Hepatocyte (in vitro differentiated cells): ENCODE measurements at regions not wholly inside any gene's neighbourhood (a gene's known extent, or its start where the extent isn't known, plus 50 kb on each side); places are given as distances from the start of the nearest gene placed in this dataset.

Source experiments
- DNase-seq: peaks from one replicate; pipeline ENCODE4 v3.0.0-alpha.2; 2016; ENCODE audit warnings: low spot score
- H2AFZ ChIP-seq: fragments of 200-600 bp; sonication (generic); 2 replicates; pipeline ENCODE4 v1.6.0; 2016; ENCODE audit warnings: antibody characterized with exemption, mild to moderate bottlenecking
- H3K27ac ChIP-seq: fragments of 200-600 bp; sonication (generic); 2 replicates; pipeline ENCODE4 v1.5.1; 2016; ENCODE audit warnings: mild to moderate bottlenecking
- H3K27me3 ChIP-seq: fragments of 200-600 bp; sonication (generic); 2 replicates; pipeline ENCODE4 v1.6.1; 2016
- H3K36me3 ChIP-seq: fragments of 200-600 bp; sonication (generic); replicated peaks from 2 replicates; pipeline ENCODE4 v1.5.1; 2016; ENCODE audit warnings: low read depth; ENCODE audit not compliant: insufficient read depth
- H3K4me1 ChIP-seq: fragments of 200-600 bp; sonication (generic); 2 replicates; pipeline ENCODE4 v1.5.1; 2016; ENCODE audit warnings: mild to moderate bottlenecking, moderate library complexity; ENCODE audit not compliant: insufficient read depth
- H3K4me2 ChIP-seq: fragments of 200-600 bp; sonication (generic); 2 replicates; pipeline ENCODE4 v1.6.0; 2016
- H3K4me3 ChIP-seq: fragments of 200-600 bp; sonication (generic); 2 replicates; pipeline ENCODE4 v1.5.1; 2016; ENCODE audit warnings: mild to moderate bottlenecking
- H3K79me2 ChIP-seq: fragments of 200-600 bp; sonication (generic); 2 replicates; pipeline ENCODE4 v1.6.0; 2017; ENCODE audit warnings: mild to moderate bottlenecking
- H3K9me2 ChIP-seq: fragments of 200-600 bp; sonication (generic); replicated peaks from 2 replicates; pipeline ENCODE4 v1.6.0; 2017; ENCODE audit warnings: mild to moderate bottlenecking; ENCODE audit not compliant: insufficient read depth
- H3K9me3 ChIP-seq: fragments of 200-600 bp; sonication (generic); 2 replicates; pipeline ENCODE4 v1.5.1; 2016; ENCODE audit warnings: low read depth, mild to moderate bottlenecking
- H4K20me1 ChIP-seq: fragments of 200-600 bp; sonication (generic); 2 replicates; pipeline ENCODE4 v1.6.0; 2016; ENCODE audit warnings: mild to moderate bottlenecking; ENCODE audit not compliant: insufficient read depth, poor library complexity, severe bottlenecking
- EZH2 ChIP-seq: fragments of 200-600 bp; sonication (generic); IDR thresholded peaks from 2 replicates; pipeline ENCODE4 v1.6.1; 2016; ENCODE audit warnings: antibody characterized with exemption, mild to moderate bottlenecking, borderline replicate concordance
- EZH2phosphoT487 ChIP-seq: fragments of 200-600 bp; sonication (generic); IDR thresholded peaks from one replicate; pipeline ENCODE4 v1.6.1; 2018; ENCODE audit warnings: antibody characterized with exemption, mild to moderate bottlenecking, low read depth, moderate library complexity; ENCODE audit not compliant: unreplicated experiment, severe bottlenecking
- WGBS: methylation state at CpG from one replicate; pipeline ENCODE4 v1.1.6; 2016; ENCODE audit warnings: low lambda C conversion rate; ENCODE audit errors: missing lambda C conversion rate; 5-methylcytosine and 5-hydroxymethylcytosine counted together
- TF ChIP-seq, protein P1 (sequence below): fragments of 200-600 bp; sonication (generic); IDR thresholded peaks from 2 replicates; pipeline ENCODE4 v1.5.1; 2016; ENCODE audit warnings: antibody characterized with exemption, mild to moderate bottlenecking; ENCODE audit not compliant: poor library complexity

DNA sequence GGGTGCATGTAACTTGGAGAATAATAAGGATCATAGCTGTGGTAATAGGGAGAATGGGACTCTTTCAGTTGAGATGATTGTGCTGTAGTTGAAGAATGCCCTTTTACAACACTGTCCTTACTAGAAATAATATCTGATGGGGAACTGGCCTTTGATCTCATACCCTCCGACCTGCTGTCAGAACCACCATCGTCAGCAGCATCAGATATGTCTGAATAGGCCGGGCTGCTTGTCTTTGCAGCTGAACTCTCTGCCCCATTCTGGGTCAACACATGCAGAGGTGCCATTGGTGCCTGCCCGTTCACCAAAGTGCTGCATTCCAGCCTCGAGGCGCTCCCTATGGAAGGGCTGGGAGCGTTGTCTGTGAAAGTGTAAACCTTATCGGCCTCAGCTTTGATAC is 99.1 kb downstream of the ZNF608 start:
- H3K27ac ChIP-seq: no peak overlapping the region
- H2AFZ ChIP-seq: no peak overlapping the region
- H3K79me2 ChIP-seq: peaks cover 29% of the 10 kb centered on the region
- no peaks in the 10 kb centered on the region for H3K9me2 ChIP-seq
- no peak overlapping the region for H3K4me3 ChIP-seq
- no peaks in the 10 kb centered on the region for H3K9me3 ChIP-seq
- peaks cover 36% of the 10 kb centered on the region for H3K4me1 ChIP-seq
- no peaks in the 10 kb centered on the region for H3K27me3 ChIP-seq
- WGBS: 85% methylated on average over 8 of the region's 8 CpGs
- no peak for TF ChIP-seq EZH2phosphoT487
- TF ChIP-seq, protein P1, sequence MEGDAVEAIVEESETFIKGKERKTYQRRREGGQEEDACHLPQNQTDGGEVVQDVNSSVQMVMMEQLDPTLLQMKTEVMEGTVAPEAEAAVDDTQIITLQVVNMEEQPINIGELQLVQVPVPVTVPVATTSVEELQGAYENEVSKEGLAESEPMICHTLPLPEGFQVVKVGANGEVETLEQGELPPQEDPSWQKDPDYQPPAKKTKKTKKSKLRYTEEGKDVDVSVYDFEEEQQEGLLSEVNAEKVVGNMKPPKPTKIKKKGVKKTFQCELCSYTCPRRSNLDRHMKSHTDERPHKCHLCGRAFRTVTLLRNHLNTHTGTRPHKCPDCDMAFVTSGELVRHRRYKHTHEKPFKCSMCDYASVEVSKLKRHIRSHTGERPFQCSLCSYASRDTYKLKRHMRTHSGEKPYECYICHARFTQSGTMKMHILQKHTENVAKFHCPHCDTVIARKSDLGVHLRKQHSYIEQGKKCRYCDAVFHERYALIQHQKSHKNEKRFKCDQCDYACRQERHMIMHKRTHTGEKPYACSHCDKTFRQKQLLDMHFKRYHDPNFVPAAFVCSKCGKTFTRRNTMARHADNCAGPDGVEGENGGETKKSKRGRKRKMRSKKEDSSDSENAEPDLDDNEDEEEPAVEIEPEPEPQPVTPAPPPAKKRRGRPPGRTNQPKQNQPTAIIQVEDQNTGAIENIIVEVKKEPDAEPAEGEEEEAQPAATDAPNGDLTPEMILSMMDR: no peak
- no peak for TF ChIP-seq EZH2
- H3K36me3 ChIP-seq: no peaks in the 10 kb centered on the region
- H3K4me2 ChIP-seq: no peak overlapping the region
- H4K20me1 ChIP-seq: no peaks in the 10 kb centered on the region
- DNase-seq: no peak

DNA sequence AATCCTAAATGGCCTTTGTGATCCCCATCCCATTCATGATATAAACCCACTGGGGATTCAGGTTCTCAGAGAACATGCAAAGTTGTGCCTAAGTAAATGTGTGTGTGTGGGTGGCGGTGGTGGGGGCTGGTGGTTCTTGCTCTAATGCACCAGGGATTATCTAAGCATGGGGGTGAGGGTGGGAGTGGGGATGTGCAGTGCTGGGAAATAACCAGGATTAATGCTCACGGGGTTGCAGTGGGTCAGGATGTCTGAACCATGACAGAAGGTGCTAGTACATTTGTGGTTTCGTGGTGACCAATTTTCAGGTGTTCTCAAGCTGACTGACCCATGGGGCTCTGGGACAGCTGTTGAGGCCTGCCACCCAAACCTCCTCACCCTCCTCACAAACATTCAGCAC is 101.0 kb downstream of the ZNF608 start:
- H3K27me3 ChIP-seq: no peaks in the 10 kb centered on the region
- H2AFZ ChIP-seq: no peak overlapping the region
- no peaks in the 10 kb centered on the region for H4K20me1 ChIP-seq
- no peak for DNase-seq
- H3K79me2 ChIP-seq: peaks cover 24% of the 10 kb centered on the region
- H3K4me2 ChIP-seq: no peak overlapping the region
- WGBS: 83% methylated on average over 3 of the region's 3 CpGs
- H3K9me2 ChIP-seq: no peaks in the 10 kb centered on the region
- H3K4me3 ChIP-seq: no peak overlapping the region
- no peaks in the 10 kb centered on the region for H3K36me3 ChIP-seq
- no peaks in the 10 kb centered on the region for H3K9me3 ChIP-seq
- TF ChIP-seq EZH2 (no peak), EZH2phosphoT487 (no peak)
- TF ChIP-seq, protein P1: no peak
- no peak overlapping the region for H3K27ac ChIP-seq
- H3K4me1 ChIP-seq: peaks cover 35% of the 10 kb centered on the region

DNA sequence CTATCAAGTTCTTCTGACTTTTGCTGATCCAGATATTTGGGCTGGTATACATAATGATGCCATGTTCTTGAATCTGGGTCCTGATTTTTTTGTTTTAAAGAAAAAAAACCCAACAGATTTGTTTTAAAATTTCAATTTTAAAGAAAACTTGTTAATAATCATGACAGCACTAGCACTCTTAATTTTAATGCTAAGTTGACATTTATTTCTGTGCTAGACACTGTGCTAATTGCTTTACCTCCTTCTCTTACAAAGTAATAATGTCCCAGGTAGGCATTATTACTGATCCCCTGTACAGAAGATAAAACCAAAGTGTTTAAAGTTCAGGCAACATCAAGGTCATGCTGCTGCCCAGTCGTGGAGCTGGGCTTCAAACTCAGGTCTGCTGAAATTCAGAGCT is 101.9 kb downstream of the ZNF608 start:
- Histone ChIP-seq H3K9me3 (no peaks in the 10 kb centered on the region), H3K4me3 (no peak overlapping the region), H3K9me2 (no peaks in the 10 kb centered on the region), H2AFZ (no peak overlapping the region), H3K27ac (no peak overlapping the region), H3K36me3 (no peaks in the 10 kb centered on the region), H4K20me1 (no peaks in the 10 kb centered on the region), H3K27me3 (no peaks in the 10 kb centered on the region), H3K79me2 (peaks cover 24% of the 10 kb centered on the region), H3K4me1 (peaks cover 27% of the 10 kb centered on the region), H3K4me2 (no peak overlapping the region)
- no peak for DNase-seq
- TF ChIP-seq, protein P1: no peak
- no peak for TF ChIP-seq EZH2phosphoT487
- TF ChIP-seq EZH2: no peak
- WGBS: 50% methylated on average over 1 of the region's 1 CpG

DNA sequence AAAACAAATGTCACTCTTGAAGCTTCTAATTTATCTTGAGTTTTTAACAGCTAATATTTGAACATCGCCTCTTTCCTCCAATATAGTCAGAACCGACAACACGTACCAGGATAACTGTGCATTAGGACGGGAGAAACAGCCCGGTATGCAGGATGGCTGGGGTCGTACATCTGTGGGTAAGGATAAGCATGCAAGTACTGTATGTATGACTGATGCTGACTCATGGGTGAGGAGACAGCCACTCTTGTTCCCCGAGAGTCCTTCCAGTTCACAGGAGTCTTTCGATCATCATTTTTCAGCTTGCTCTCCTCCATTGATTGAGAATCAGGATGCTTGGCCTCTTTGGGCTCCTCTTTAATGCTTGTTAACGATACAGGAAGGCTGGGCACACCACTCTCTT is 102.3 kb downstream of the ZNF608 start:
- no peak overlapping the region for H2AFZ ChIP-seq
- H3K79me2 ChIP-seq: peaks cover 24% of the 10 kb centered on the region
- H3K36me3 ChIP-seq: no peaks in the 10 kb centered on the region
- 80% methylated on average over 9 of the region's 9 CpGs for WGBS
- TF ChIP-seq EZH2: no peak
- no peak for TF ChIP-seq EZH2phosphoT487
- TF ChIP-seq, protein P1: no peak
- no peak overlapping the region for H3K27ac ChIP-seq
- H3K9me2 ChIP-seq: no peaks in the 10 kb centered on the region
- DNase-seq: no peak
- H3K9me3 ChIP-seq: no peaks in the 10 kb centered on the region
- no peaks in the 10 kb centered on the region for H4K20me1 ChIP-seq
- H3K4me3 ChIP-seq: no peak overlapping the region
- H3K27me3 ChIP-seq: no peaks in the 10 kb centered on the region
- H3K4me1 ChIP-seq: peaks cover 22% of the 10 kb centered on the region
- H3K4me2 ChIP-seq: no peak overlapping the region
